OCI-LY1 (cell line): ENCODE measurements at regions not wholly inside any gene's neighbourhood (a gene's known extent, or its start where the extent isn't known, plus 50 kb on each side); places are given as distances from the start of the nearest gene placed in this dataset.

Experiments used
- H2AFZ ChIP-seq: fragments of 200-600 bp; sonication (generic), shearing (Covaris generic); 2 replicates; pipeline ENCODE4 v1.6.0; 2014; ENCODE audit warnings: antibody characterized with exemption, mild to moderate bottlenecking, low read length
- H3F3A ChIP-seq: fragments of 200-600 bp; sonication (generic), shearing (Covaris generic); 2 replicates; pipeline ENCODE4 v1.6.0; 2014; ENCODE audit warnings: mild to moderate bottlenecking, antibody characterized with exemption, low read length, moderate library complexity; ENCODE audit not compliant: insufficient read depth
- H3K27ac ChIP-seq: fragments of 200-600 bp; sonication (generic); 2 replicates; pipeline ENCODE4 v1.5.1; 2014; ENCODE audit warnings: low read length, mixed run types, mild to moderate bottlenecking, low read depth; ENCODE audit not compliant: poor library complexity, severe bottlenecking
- H3K27me3 ChIP-seq: fragments of 200-600 bp; sonication (generic); 2 replicates; pipeline ENCODE4 v1.6.0; 2014; ENCODE audit warnings: antibody characterized with exemption, mild to moderate bottlenecking, low read length, moderate library complexity; ENCODE audit not compliant: insufficient read depth
- H3K36me3 ChIP-seq: fragments of 200-600 bp; sonication (generic); 2 replicates; pipeline ENCODE4 v1.6.1; 2014; ENCODE audit warnings: mild to moderate bottlenecking, antibody characterized with exemption, low read length, moderate library complexity, mixed read lengths; ENCODE audit not compliant: insufficient read depth
- H3K4me1 ChIP-seq: fragments of 200-600 bp; sonication (generic); 2 replicates; pipeline ENCODE4 v1.5.1; 2014; ENCODE audit warnings: mild to moderate bottlenecking, low read length, moderate library complexity; ENCODE audit not compliant: insufficient read depth, severe bottlenecking
- H3K4me2 ChIP-seq: fragments of 200-600 bp; sonication (generic), shearing (Covaris generic); 2 replicates; pipeline ENCODE4 v1.6.1; 2014; ENCODE audit warnings: low read length
- H3K4me3 ChIP-seq: fragments of 200-600 bp; sonication (generic); 2 replicates; pipeline ENCODE4 v1.5.1; 2014; ENCODE audit warnings: low read length, low read depth, mild to moderate bottlenecking, mixed read lengths; ENCODE audit not compliant: poor library complexity, severe bottlenecking
- H3K79me2 ChIP-seq: fragments of 200-600 bp; shearing (Covaris generic); 2 replicates; pipeline ENCODE4 v1.6.1; 2016; ENCODE audit warnings: mixed run types, low read length, mixed read lengths; ENCODE audit not compliant: insufficient read depth
- H3K9ac ChIP-seq: fragments of 200-600 bp; sonication (generic), shearing (Covaris generic); 2 replicates; pipeline ENCODE4 v1.6.1; 2014; ENCODE audit warnings: mild to moderate bottlenecking, low read length, mixed read lengths
- H3K9me2 ChIP-seq: fragments of 200-600 bp; sonication (generic), shearing (Covaris generic); 2 replicates; pipeline ENCODE4 v1.6.1; 2014; ENCODE audit warnings: low read depth, mild to moderate bottlenecking, low read length, mixed read lengths
- H3K9me3 ChIP-seq: fragments of 200-600 bp; shearing (Covaris generic); 2 replicates; pipeline ENCODE4 v1.6.1; 2014; ENCODE audit warnings: low read length, mixed read lengths
- H4K20me1 ChIP-seq: fragments of 200-600 bp; sonication (generic), shearing (Covaris generic); 2 replicates; pipeline ENCODE4 v1.6.0; 2016; ENCODE audit warnings: mild to moderate bottlenecking, low read length; ENCODE audit not compliant: insufficient read depth
- CTCF ChIP-seq: fragments of 200-600 bp; sonication (generic), shearing (Covaris generic); IDR thresholded peaks from 2 replicates; pipeline ENCODE4 v1.5.1; 2017; ENCODE audit warnings: mild to moderate bottlenecking, antibody characterized with exemption, low read length, moderate library complexity, mixed read lengths
- EZH2 ChIP-seq: fragments of 200-600 bp; sonication (generic), shearing (Covaris generic); IDR thresholded peaks from 2 replicates; pipeline ENCODE4 v1.8.0; 2017; ENCODE audit warnings: borderline replicate concordance, mixed run types, mild to moderate bottlenecking, antibody characterized with exemption, low read length, moderate library complexity, mixed read lengths

DNA sequence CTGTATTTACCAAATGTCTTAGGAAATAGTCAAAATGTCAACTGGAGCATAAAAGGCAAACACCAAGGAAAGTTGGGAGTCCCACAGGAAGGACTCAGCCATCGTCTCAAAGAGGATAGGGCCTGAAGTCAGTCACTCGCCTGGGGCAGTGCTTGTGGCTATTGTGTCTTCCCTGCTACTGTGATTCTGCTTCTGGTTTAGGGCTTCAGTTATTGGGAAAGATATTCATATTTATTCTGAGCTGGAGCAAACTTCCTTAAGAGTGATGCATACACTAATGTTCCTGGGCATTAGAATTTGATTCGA is 118.1 kb downstream of the EDEM1 start:
- Histone ChIP-seq H3K4me2 (no peak overlapping the region), H3K9ac (no peak overlapping the region), H3K36me3 (no peaks in the 10 kb centered on the region), H3K27me3 (no peaks in the 10 kb centered on the region), H3K27ac (no peak overlapping the region), H3K9me3 (no peaks in the 10 kb centered on the region), H3K4me1 (no peaks in the 10 kb centered on the region), H3K9me2 (no peaks in the 10 kb centered on the region), H3K4me3 (no peak overlapping the region), H3K79me2 (no peaks in the 10 kb centered on the region), H4K20me1 (no peaks in the 10 kb centered on the region), H3F3A (no peaks in the 10 kb centered on the region), H2AFZ (no peak overlapping the region)
- TF ChIP-seq CTCF (no peak), EZH2 (no peak)

- Histone ChIP-seq H3K9me3 (no peaks in the 10 kb centered on the region), H3K4me3 (no peak overlapping the region), H3K27me3 (no peaks in the 10 kb centered on the region), H4K20me1 (no peaks in the 10 kb centered on the region), H3F3A (no peaks in the 10 kb centered on the region), H3K27ac (no peak overlapping the region), H3K9me2 (no peaks in the 10 kb centered on the region), H3K4me1 (no peaks in the 10 kb centered on the region), H2AFZ (no peak overlapping the region), H3K36me3 (no peaks in the 10 kb centered on the region), H3K79me2 (no peaks in the 10 kb centered on the region), H3K4me2 (no peak overlapping the region), H3K9ac (no peak overlapping the region)
- TF ChIP-seq CTCF, result no peak
- TF ChIP-seq EZH2, result no peak
Measured at GRCh38 chr3:5309171-5309570, 121.7 kb downstream of the EDEM1 start.

GRCh38 chr3:5309602-5310001 is 122.1 kb downstream of the EDEM1 start:
- Histone ChIP-seq H3K36me3 (no peaks in the 10 kb centered on the region), H3F3A (no peaks in the 10 kb centered on the region), H3K79me2 (no peaks in the 10 kb centered on the region), H3K4me3 (no peak overlapping the region), H3K27ac (no peak overlapping the region), H4K20me1 (no peaks in the 10 kb centered on the region), H3K9ac (no peak overlapping the region), H3K9me2 (no peaks in the 10 kb centered on the region), H2AFZ (no peak overlapping the region), H3K4me2 (no peak overlapping the region), H3K4me1 (no peaks in the 10 kb centered on the region), H3K9me3 (no peaks in the 10 kb centered on the region), H3K27me3 (no peaks in the 10 kb centered on the region)
- TF ChIP-seq CTCF (no peak), EZH2 (no peak)
